ENCODE measurements at regions not wholly inside any gene's neighbourhood (a gene's known extent, or its start where the extent isn't known, plus 50 kb on each side); places are given as distances from the start of the nearest gene placed in this dataset.
"Not testable (repeated sequence)": the region's sequence is repeated elsewhere in the genome, so short reads cannot be mapped to it uniquely, and the experiment has no call there.

DNA sequence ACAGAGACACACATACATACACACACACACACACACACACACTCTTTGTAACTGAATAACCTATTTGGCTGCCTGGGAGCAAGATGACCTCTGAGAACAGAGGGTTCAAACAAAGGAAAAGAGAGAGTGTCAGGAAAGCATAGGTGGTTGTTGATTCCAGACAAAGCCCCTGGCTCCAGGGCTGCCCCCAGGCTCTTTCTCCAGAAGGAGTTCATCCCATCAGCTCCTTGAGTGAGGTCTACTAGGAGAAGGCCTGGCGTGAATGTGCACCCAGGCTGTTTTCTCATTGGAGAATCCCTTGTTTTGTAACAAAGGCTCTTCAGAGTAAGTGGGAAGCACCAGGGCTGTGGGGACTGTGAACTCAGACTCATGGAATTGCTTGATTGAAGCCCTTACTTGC lies 151.9 kb downstream of the EMP1 start:
- no peak for DNase-seq (ENCODE audit: low spot score)

DNA sequence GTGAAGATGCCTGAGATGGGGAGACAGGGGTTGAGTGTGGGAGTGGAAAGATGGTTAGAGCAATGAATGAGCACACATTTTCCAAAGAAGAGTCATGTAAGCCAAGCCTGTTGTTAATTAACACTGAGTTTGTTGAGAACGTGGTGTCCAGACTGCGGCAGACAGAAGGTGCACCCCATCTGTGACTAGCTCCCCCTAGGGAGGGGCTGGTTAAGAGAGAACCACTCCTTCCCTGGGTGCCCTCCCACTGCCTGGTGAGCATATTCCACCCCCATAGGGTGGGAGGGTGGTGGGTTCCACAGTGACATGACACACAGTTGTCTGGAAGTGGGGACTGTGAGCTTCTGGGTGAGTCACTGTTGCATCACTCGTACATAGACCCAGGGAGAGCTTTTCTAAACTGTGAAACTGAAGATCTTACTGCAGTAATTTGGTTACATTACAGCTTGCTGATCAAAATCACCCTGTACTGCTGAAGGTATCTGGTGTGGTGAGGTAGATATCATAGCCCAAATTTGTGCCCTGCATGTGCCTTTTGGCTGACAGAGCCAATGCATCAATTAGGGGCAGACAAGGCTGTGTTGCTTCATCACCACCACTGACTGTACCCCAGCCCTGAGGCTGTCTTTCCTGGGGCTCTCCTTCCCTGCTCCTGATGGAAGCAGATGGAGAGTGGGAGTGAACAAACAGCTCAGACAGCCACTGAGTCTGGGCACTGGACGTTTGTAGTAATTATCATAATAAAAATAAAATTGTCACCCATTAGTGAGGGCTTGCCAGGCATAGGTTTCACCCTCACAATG lies 150.9 kb downstream of the EMP1 start:
- DNase-seq (ENCODE audit: low spot score), result peak; percentile 35

DNA sequence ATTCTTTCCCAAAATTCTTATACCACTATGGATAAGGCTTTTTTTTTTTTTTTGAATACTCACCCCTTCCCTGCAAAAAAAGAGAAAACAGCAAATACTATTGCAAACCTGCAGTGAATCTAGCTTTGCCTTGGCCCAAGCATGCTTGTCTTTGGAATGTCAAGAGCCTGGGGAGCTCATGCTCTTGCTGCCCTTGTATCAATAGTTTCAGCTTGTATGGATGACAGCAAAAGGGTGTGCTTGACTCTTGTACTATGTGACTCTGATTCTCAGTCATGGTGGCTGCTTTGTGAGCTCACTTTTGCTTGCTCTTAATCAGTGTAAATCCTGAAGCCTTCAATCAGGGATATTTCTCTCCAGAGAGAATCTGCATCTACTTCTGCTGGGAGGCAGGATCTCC lies 149.2 kb downstream of the EMP1 start:
- no peak for DNase-seq (ENCODE audit: low spot score)

DNA sequence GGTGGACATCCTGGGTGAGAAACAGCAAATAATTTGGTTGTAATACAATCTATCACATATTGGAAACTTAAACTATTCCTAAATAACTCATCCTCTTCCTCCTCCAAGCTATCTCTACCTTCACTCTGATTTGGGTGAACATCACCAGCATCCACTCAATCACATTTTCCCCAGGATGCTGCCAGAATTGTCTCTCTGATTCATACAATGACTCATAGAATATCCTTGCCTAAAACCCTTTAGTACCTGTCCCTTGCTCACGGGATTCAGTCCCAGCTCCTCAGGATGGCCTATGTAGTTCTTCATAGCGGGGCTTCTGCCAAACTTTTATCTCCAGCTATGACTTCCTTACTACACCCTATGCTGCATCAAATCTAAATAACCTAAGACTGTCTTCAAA lies 146.8 kb downstream of the EMP1 start:
- DNase-seq (ENCODE audit: low spot score), result no peak

DNA sequence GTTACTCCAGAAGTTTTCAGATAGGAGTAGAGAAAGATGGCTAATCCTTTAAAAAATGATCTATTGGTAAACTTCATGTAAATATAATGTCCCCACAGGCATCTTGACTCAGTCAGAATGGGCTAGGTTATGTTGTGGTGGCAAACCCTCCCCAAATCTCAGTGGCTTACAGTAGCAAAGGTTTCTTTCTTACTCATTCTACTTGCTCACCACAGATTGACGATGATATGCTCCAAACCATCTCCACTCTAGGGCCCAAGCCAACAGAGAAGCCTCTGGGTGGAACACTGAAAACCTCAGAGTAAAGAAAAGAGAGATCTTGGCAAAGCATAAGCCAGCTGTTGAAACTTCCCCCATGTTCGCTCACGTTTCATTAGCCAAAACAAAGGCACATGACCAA lies 146.4 kb downstream of the EMP1 start:
- no peak for DNase-seq (ENCODE audit: low spot score)

DNA sequence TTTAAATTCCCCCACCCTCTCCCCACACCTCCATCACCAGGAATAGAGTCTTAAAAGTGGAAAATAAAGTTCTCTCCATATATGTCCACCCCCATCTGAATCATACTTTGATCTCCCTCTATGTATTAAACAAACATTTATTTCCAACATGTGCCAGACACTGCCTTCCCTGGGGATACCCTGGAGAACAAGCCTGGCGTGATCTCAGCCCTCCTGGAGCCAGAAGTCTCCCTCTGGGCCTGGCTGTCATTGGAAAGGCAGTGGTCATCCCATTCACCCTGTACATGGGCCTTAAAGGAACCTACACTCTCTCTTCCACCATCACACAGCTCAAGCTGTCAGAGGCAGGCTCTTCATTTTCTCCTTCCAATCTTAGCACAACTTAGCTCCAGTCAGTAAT lies 143.6 kb downstream of the EMP1 start:
- no peak for DNase-seq (ENCODE audit: low spot score)

DNA sequence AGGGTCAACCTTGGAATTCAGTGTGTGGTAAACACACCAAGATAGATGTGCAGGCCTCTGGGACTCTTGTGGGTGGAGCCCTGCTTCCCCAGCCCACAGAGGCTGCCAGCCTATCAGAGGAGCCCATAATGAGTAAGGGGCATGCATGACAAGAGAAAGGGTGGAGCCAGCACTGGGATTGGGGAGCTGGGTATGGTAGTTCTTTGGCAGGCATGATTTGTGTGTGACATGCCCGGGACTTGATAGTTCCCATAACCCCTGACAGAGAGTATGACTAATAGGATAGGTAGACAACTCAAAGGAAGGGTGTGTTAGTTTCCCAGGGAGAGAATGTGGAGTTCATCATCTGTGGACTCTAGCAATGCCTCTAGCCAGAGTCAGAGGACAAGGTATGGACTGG lies 143.0 kb downstream of the EMP1 start:
- DNase-seq (ENCODE audit: low spot score), result no peak

DNA sequence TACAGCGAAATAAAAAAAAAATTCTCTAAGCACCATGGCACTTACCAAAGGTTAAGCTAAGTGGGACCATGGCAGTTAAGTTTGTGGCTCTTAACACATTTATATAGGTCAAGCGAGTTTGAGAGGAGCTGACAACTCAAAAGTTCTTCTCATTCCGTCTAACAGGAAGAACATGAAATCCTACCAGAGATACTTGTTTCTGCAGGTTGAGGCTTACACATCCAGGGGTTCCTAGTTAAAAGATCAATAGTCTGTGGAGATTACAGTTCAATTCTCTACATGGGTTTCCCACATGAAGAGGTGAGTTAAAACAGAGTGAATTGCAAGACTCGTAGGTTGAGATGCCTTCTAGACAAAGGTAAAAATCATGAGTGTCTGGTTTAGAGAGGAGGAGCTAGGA lies 142.6 kb downstream of the EMP1 start:
- no peak for DNase-seq (ENCODE audit: low spot score)

DNA sequence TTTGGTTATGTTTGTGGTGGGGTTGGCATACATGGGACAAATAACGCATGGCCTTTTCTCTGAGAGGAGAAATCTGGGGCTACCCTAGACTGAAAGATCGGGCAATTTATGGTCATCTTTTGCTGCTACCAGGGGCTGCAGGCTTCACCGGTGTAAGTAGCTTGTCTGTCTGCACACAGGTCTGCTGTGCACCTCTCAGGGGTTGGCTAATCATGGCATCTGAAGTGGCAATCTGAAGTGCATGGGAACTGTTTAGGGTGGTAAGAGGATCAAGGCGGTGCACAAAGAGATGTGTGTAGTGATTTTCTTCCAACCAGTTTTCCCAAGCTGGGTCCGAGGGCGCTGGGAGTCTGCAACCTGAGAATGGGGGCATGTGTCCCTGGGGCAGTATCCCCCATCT lies 141.3 kb downstream of the EMP1 start:
- DNase-seq (ENCODE audit: low spot score), result no peak

DNA sequence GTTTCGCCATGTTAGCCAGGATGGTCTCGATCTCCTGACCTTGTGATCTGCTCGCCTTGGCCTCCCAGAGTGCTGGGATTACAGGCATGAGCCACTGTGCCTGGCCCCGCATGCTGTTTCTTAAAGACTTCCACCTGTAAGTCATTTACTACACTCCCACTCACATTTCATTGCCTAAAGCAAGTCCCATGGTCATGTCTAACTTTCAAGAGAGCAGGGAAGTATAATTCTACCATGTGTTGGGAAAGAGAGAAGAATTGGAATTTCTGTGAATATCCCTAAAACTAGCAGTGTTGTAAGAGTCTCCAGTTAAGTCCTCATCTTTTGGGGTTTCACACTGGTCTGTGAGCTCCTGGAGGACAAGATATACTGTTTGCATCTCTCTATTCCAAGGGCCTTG lies 139.7 kb downstream of the EMP1 start:
- DNase-seq (ENCODE audit: low spot score), result no peak

DNA sequence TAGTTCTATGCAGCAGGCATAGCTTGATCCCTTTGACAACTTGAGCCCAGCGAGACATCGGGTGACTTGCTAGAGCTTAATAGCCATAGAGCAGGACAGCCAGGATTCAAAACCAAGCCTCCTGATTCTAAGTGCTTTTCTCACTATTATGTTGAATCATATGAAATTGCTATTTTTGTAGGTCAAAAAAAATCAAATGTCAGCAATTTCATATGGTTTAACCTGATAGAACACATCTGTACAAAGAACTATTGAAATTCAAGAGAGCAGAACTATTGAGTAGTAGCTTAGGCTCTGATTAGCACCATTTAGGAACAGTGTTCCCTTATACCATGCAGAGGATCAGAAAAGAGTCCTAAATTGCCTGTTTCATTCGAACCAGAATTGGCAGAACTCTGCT lies 132.0 kb downstream of the EMP1 start:
- no peak for DNase-seq (ENCODE audit: low spot score)

DNA sequence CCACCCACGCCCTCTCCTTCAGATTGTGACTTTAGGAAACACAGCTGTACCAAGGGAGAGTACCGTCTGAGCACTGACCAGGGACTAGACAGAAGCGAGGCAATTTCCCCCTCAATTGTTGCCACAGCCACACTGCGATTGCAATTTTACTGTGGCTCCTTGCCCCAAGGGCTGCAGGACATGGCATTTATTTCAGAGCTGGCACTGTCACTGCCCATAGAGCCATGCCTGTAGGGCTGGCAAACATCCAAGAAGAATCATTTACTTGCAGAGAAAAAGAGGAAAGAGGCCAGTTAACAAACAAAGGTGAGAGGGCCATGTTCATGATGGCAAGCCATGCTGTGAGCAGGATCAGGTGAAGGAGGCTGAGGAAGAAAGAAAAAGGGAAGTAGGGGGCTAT lies 129.6 kb downstream of the EMP1 start:
- DNase-seq (ENCODE audit: low spot score), result no peak

DNA sequence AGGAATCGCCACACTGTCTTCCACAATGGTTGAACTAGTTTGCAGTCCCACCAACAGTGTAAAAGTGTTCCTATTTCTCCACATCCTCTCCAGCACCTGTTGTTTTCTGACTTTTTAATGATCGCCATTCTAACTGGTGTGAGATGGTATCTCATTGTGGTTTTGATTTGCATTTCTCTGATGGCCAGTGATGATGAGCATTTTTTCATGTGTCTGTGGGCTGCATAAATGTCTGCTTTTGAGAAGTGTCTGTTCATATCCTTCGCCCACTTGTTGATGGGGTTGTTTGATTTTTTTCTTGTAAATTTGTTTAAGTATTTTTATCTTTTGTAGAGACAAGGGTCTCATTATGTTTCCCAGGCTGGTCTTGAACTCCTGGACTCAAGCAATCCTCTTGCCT lies 128.5 kb downstream of the EMP1 start:
- not testable (repeated sequence) for DNase-seq (ENCODE audit: low spot score)

DNA sequence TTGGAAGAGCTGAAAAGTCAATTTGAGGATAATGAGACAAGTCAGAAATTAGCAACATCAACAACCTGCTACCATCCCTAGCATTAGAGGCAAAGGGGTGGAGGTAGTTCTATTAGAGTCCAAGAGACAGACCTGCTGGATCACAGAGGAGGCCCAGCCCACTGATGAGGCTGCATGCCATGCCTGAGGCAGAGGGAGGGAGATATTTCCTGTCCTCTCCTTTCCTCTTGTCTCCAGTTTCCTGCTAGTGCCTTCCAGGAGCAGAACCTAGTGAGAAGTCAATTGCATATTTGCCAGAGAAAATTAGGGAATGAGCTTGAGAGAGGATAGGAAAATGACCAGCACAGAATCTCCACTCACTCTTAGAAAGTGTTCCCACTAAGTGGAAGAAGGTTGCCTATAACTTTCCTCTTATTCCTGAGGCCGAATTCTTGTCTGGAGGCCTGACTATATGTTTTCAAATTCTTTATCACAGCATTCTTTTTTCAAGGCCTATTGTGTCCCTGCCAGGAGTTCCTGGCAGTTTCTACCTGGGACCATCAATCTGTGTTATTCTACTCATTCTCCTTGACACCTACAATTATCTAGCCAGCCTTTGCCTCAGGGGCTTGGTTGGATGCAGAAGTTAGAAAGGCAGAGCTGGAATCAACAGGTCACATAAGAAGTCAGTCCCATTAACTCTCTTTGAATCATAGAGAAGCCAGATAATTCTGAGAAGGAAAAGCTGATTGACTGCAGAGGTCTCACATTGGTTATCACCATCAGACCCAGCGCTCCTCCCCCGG lies 121.9 kb downstream of the EMP1 start:
- DNase-seq (ENCODE audit: low spot score), result no peak

DNA sequence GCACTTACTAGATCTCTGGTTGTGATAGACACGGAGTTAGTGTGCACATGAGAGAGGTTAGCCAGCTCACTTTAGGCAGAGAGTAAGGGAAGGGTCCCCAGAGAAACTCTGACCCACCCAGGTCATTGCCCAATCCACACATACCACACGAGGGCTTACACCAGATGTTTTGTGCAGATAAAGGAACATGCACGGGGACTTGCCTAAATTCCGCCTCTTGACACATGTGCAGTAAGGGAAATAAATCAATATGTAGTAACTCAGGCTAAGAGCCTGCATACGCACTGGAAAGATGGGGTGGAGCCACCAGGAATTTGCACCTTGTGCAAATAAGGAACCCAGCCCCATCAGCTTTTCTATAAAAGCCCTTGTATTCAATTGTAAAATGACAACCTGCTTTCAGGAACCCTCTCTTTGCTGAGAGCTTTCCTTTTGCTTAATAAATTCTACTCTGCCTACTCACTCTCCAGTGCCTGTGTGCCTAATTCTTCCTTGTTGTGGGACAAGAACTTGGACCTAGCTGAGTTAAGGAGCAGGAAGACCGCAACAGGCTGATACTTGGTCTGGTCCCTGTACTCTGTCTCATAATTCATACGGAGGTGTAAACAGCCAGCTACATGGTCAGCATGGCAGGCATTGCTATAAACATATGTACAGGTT lies 120.2 kb downstream of the EMP1 start:
- DNase-seq (ENCODE audit: low spot score), result no peak

DNA sequence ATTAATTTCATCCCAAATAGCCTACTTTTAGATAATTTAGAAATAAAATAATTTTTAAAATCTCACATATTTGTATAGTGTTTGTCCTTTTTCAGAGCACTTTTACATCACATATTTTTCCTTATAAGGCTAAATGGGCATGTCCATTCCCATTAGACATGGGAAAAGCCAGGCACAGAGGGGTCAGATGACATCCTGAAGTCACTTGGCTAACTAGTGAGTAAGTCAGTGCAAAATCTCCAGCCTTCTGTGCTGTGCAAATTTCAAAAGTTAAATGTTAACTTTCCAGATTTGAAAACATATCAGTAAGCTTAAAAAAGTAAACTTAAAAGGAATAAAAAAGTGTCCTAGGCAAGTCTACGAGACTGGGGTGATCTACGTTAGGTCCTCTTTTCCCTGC lies 117.4 kb downstream of the EMP1 start:
- DNase-seq (ENCODE audit: low spot score), result no peak

DNA sequence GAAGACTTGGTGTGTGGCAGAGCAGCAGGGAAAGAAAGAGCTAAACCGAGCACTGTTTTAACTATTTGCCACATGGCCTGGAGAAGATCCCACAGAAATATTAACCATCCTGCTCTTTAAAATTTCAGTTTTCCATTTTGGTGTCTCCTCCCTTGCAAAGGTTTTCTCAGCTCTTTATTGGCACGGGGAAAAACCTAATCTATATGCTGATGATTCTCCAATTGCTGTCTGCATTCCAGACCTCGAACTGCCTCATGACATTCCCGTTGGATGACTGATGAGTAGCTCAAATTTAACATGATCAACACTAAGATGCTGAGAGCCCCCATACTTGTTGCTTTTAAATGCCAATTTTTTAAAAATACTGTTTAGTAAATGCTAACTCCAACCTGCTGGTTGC lies 115.0 kb downstream of the EMP1 start:
- no peak for DNase-seq (ENCODE audit: low spot score)

DNA sequence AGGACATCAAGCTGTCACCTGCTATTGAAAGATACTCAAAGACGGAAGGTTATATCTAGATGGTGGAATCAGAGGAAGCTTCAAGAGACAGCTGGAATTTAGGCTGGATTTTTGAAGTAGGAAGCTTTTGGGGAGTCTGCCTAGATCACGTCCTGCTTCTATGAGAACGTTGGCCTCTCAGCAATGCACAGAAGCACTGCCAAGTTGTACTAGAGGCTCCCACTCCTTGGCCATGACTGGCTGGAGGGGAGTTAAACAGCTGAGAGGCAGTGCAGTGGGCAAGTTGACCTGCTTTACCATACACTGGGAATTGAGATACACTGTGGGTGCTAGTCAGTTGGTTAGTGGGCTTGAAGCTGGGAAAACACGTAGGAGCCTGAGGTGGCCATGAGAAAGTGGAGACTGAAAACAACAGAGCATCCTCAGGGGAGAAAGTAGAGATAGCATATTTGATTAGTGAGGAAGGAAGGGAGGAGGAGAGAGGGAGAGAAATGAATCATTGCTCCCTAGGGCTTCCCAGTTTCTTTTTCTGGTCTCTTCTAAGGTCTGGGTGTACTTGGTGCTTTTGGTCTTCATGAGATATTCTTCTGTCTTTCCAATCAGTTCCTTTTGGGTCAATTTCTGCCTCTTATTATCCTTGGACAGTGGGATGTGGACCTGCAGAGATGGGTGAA lies 110.8 kb downstream of the EMP1 start:
- DNase-seq (ENCODE audit: low spot score), result no peak

DNA sequence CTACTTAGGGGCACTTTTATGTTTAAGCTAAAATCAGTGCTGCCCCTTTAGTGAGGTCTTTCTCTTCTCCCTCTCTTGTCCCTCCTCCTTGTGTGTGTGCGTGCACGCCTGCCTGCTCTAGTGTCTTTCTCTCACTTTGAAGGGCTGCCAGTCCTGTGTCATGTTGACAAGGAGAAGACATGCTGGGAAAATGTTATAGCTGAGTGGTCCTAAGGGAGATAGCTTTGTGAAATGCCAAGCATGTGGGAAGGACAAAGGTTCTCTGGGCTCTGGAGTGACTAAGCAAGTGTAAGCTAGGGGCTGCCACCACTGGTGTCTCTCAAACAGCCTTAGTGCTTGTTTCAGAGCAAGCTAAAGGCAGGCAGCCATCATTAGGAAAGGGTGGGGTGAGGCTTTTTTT lies 108.4 kb downstream of the EMP1 start:
- DNase-seq (ENCODE audit: low spot score), result no peak

DNA sequence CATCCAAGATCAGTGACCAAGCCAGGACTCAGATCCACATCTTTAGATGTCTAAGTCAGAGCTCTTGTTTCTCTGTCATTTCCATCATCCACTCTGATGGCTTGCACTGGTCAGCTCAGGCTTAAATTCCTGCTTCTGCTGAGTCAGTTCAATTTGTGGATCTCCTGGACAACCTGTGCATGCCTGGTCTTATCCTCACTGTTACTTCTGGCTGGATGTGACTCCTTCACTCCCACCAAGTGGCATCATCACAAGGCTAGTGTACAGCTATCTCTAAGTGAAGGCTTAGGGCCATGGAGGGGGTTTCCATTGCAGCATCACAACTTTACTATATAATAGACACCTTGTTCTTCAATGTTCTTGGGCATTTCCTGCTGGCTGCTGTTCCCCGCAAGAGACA lies 102.9 kb downstream of the EMP1 start:
- DNase-seq (ENCODE audit: low spot score), result no peak

DNA sequence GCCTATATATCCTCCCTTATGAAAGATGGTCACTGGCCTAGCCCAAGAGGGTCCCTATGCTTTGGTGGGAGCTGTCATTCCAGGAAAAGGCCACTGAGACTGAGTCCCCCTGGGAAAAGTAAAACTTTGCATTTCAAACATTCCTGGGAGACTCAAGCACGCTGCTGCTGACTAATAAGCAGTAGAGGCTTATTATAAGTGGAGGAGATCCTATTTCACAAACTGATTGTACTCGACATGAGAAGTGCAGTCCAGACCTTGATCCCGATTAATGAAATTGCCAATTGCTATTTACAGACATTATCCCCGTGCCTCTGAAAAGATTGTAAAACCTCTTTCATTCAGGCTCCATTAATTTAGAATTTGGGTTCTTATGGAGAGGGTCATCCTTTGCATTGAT lies 96.6 kb downstream of the EMP1 start:
- DNase-seq (ENCODE audit: low spot score), result no peak

DNA sequence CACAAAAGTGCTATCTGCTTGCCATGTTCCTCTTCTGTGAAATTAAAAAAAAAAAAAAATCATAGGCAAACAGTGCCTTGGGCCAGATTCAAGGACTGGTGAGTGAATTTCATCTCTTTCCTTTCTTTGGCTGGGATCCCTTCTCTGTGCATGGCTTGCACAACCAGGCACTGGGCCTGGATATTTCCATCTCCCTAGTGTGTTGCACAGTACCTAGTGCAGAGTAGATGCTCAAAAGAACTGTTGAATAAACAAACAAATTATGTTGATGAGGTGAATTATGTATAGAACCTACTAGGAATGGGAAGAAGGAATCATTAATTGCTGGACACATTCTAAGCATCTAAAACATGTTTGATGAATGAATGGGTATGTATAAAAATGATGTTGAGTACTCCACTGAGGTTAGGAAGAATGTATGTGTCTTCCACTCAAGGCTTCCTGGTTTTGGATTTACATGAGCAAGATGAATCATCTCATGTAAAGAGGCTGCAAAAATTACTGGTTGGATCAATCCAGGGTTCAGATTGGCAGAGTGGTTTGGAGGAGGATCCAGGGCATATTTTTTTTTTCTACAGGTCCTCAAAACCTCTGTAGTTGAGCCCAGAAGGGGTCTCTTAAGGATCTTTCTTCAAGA lies 93.2 kb downstream of the EMP1 start:
- no peak for DNase-seq (ENCODE audit: low spot score)
